MCF 10A (cell line): ENCODE measurements at regions not wholly inside any gene's neighbourhood (a gene's known extent, or its start where the extent isn't known, plus 50 kb on each side); places are given as distances from the start of the nearest gene placed in this dataset.
A peak's percentile ranks its signal among the peaks of the same experiment; 100 is the strongest.

Source experiments
- BruUV-seq: library from RNA; stranded (reverse); fragments of 400-500 nt; replicated peaks from 2 replicates; lab custom pipeline; 2021; lab: Mats Ljungman, UMichigan
- CTCF ChIA-PET: fragments of 300-600 bp; sonication (Branson Sonifier 250); formaldehyde crosslinking; extraction: SDS; loops from one replicate; lab custom pipeline; 2021; ENCODE audit warnings: antibody characterized with exemption, inconsistent platforms; lab: Yijun Ruan, JAX
- POLR2A ChIA-PET: fragments of 300-600, 350-650 bp; sonication (Branson Sonifier 250); formaldehyde crosslinking; extraction: SDS; loops from one replicate; lab custom pipeline; 2020; ENCODE audit warnings: antibody characterized with exemption, inconsistent platforms; lab: Yijun Ruan, JAX
- DNase-seq: peaks from one replicate; pipeline ENCODE4 v3.0.0-alpha.2; 2018; ENCODE audit not compliant: unreplicated experiment
- H3K27ac Mint-ChIP-seq: one replicate; pipeline ENCODE4 v1.8.0; 2022; ENCODE audit warnings: mild to moderate bottlenecking, low read depth, mixed read lengths; ENCODE audit not compliant: unreplicated experiment
- H3K27me3 Mint-ChIP-seq: one replicate; pipeline ENCODE4 v1.8.0; 2022; ENCODE audit warnings: mixed read lengths; ENCODE audit not compliant: insufficient read depth, unreplicated experiment
- H3K36me3 Mint-ChIP-seq: one replicate; pipeline ENCODE4 v1.8.0; 2022; ENCODE audit warnings: mild to moderate bottlenecking, moderate library complexity, mixed read lengths; ENCODE audit not compliant: insufficient read depth, unreplicated experiment
- H3K4me1 Mint-ChIP-seq: one replicate; pipeline ENCODE4 v1.8.0; 2022; ENCODE audit warnings: mixed read lengths; ENCODE audit not compliant: insufficient read depth, unreplicated experiment
- H3K4me3 Mint-ChIP-seq: one replicate; pipeline ENCODE4 v1.8.0; 2022; ENCODE audit warnings: mild to moderate bottlenecking, moderate library complexity, mixed read lengths; ENCODE audit not compliant: unreplicated experiment
- H3K9me3 Mint-ChIP-seq: one replicate; pipeline ENCODE4 v1.8.0; 2022; ENCODE audit warnings: mixed read lengths; ENCODE audit not compliant: unreplicated experiment
- intact Hi-C: fragments of 100-400 bp; cut with micrococcal nuclease; formaldehyde crosslinking; loops from 2 replicates; pipeline ENCODE4 v1.14.1; 2022
- TF ChIP-seq, protein P1 (sequence below): fragments of 200-600 bp; IDR thresholded peaks from one replicate; pipeline ENCODE4 v1.8.0; 2022; ENCODE audit warnings: antibody characterized with exemption, mild to moderate bottlenecking; ENCODE audit not compliant: unreplicated experiment

DNA sequence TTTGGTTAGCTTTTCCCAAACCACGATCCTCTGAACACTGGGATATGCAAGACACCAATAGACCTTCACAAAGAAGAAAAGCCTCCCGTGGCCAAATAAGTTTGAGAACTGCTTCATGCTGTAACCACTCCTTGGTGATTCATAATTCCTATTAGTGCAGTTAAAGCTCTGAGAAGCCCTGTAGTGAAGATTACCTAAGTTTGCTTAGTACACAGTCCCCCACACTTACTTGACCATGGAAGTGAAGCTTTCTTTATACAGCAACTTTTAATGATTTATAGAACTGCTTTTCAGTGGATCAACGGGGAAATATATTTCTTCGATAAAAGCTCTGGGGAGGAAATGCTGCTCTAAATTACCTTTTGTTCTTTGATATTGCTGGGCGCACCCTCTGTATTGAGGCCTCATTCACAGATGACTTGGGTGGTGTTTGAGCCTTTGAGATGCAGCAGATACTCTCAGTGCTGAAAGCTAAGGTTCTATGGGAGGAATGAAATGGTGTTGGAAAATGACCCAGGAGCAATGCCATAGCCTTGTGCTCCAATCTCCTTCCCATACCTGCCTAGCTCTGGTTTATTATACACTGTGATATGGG is 67.4 kb downstream of the CBLL2 start:
- CTCF ChIA-PET = interaction anchor here (1.0 kb wide), 1 partner anchor 1966 kb away, joined by 4 read pairs; no protein-coding TSS in a partner anchor
- H3K36me3 Mint-ChIP-seq = no peaks in the 10 kb centered on the region
- BruUV-seq = no TSS peak

DNA sequence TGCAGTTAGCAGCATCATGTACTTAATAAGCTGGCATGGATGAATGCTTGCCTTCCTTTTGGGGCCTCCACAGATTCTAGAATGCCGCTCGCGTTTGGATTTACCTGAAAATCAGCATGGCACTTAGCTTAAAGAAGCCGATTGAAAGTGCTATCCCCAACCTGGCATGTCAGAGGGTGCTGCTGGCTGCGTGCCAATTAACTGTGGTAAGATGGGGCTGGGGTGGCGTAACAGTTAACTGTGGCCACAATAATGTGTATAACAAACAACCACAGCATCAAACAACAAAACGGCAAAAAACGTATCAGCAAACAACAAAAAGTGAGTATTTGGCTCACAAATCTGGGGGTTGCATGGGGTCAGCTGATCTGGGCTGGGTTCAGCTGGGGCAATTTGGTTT is 70.5 kb downstream of the CBLL2 start:
- ChIA-PET POLR2A (no interaction called here), CTCF (interaction anchor here (0.8 kb wide), 1 partner anchor 13 kb away, joined by 3 read pairs; no protein-coding TSS in a partner anchor)
- TF ChIP-seq, protein P1, sequence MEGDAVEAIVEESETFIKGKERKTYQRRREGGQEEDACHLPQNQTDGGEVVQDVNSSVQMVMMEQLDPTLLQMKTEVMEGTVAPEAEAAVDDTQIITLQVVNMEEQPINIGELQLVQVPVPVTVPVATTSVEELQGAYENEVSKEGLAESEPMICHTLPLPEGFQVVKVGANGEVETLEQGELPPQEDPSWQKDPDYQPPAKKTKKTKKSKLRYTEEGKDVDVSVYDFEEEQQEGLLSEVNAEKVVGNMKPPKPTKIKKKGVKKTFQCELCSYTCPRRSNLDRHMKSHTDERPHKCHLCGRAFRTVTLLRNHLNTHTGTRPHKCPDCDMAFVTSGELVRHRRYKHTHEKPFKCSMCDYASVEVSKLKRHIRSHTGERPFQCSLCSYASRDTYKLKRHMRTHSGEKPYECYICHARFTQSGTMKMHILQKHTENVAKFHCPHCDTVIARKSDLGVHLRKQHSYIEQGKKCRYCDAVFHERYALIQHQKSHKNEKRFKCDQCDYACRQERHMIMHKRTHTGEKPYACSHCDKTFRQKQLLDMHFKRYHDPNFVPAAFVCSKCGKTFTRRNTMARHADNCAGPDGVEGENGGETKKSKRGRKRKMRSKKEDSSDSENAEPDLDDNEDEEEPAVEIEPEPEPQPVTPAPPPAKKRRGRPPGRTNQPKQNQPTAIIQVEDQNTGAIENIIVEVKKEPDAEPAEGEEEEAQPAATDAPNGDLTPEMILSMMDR = no peak
- H3K27ac Mint-ChIP-seq = no peak overlapping the region
- no peaks in the 10 kb centered on the region for H3K9me3 Mint-ChIP-seq
- peaks cover 77% of the 10 kb centered on the region for H3K27me3 Mint-ChIP-seq
- BruUV-seq = no TSS peak
- H3K4me1 Mint-ChIP-seq = no peaks in the 10 kb centered on the region
- peak; percentile 25 for DNase-seq
- H3K4me3 Mint-ChIP-seq = no peak overlapping the region
- no peaks in the 10 kb centered on the region for H3K36me3 Mint-ChIP-seq
- intact Hi-C loops = no loop called here

More for the DNA sequence above, 67.4 kb downstream of the CBLL2 start:
- intact Hi-C loops = no loop called here
- no peak overlapping the region for H3K27ac Mint-ChIP-seq
- no peak overlapping the region for H3K4me3 Mint-ChIP-seq
- TF ChIP-seq, protein P1 = no peak
- POLR2A ChIA-PET = no interaction called here
- DNase-seq = no peak
- H3K27me3 Mint-ChIP-seq = peaks cover 76% of the 10 kb centered on the region
- H3K9me3 Mint-ChIP-seq = no peaks in the 10 kb centered on the region
- H3K4me1 Mint-ChIP-seq = no peaks in the 10 kb centered on the region

DNA sequence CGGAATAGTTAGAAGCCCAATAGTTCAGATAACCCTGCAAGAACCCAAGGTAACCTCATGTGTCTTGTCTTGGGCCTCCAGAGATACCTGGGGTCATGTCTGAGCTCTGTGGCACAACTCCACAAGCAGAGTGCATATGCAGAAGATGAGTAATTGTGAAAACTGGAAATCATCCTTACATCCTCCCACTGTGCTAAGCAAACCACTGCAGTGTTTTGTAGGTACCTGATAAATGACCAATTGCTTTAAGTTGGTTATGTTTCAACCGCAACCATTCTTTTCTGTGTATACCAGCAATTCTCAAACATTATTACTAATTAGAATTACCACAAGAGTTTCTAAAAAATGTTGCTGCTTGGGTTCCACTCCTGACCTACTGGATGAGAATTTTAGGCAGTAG is 73.2 kb downstream of the CBLL2 start:
- Mint-ChIP-seq H3K36me3 (no peaks in the 10 kb centered on the region), H3K27me3 (peaks cover 84% of the 10 kb centered on the region), H3K4me3 (no peak overlapping the region), H3K9me3 (no peaks in the 10 kb centered on the region), H3K4me1 (no peaks in the 10 kb centered on the region), H3K27ac (no peak overlapping the region)
- POLR2A ChIA-PET = no interaction called here
- CTCF ChIA-PET = no interaction called here
- intact Hi-C loops = no loop called here
- no peak for DNase-seq
- TF ChIP-seq, protein P1 = no peak
- no TSS peak for BruUV-seq

GRCh38 chrX:22347491-22347890 is 74.8 kb downstream of the CBLL2 start:
- DNase-seq = no peak
- no TSS peak for BruUV-seq
- POLR2A ChIA-PET = no interaction called here
- Mint-ChIP-seq H3K4me3 (no peak overlapping the region), H3K27ac (no peak overlapping the region), H3K9me3 (no peaks in the 10 kb centered on the region), H3K27me3 (peaks cover 79% of the 10 kb centered on the region), H3K4me1 (peaks cover 5% of the 10 kb centered on the region), H3K36me3 (no peaks in the 10 kb centered on the region)
- intact Hi-C loops = no loop called here
- CTCF ChIA-PET = interaction anchor here (0.9 kb wide), 1 partner anchor 9 kb away, joined by 4 read pairs; no protein-coding TSS in a partner anchor
- TF ChIP-seq, protein P1 = no peak
